HEK293 (cell line): ENCODE measurements at regions not wholly inside any gene's neighbourhood (a gene's known extent, or its start where the extent isn't known, plus 50 kb on each side); places are given as distances from the start of the nearest gene placed in this dataset.
A peak's percentile ranks its signal among the peaks of the same experiment; 100 is the strongest.

ENCODE experiments used
- ELK4 ChIP-seq: IDR thresholded peaks from 2 replicates; pipeline ENCODE4 v1.6.1; 2011; ENCODE audit warnings: mild to moderate bottlenecking, low read depth, low read length, borderline replicate concordance
- GFI1B ChIP-seq: fragments of 450-650 bp; formaldehyde crosslinking; IDR thresholded peaks from 2 replicates; pipeline ENCODE4 v1.5.1; 2016; ENCODE audit warnings: missing biosample characterization, missing genetic modification characterization
- GLI2 ChIP-seq: fragments of 450-650 bp; formaldehyde crosslinking; IDR thresholded peaks from 2 replicates; pipeline ENCODE4; 2017; ENCODE audit warnings: missing biosample characterization, missing genetic modification characterization, low read depth, borderline replicate concordance
- GLI4 ChIP-seq: fragments of 450-650 bp; formaldehyde crosslinking; IDR thresholded peaks from 2 replicates; pipeline ENCODE4 v1.5.1; 2016; ENCODE audit warnings: missing biosample characterization, missing genetic modification characterization
- IKZF3 ChIP-seq: fragments of 450-650 bp; IDR thresholded peaks from 2 replicates; pipeline ENCODE4 v1.5.0; 2018; ENCODE audit warnings: missing biosample characterization, mild to moderate bottlenecking, missing genetic modification characterization, moderate library complexity
- OVOL3 ChIP-seq: fragments of 450-650 bp; formaldehyde crosslinking; IDR thresholded peaks from 2 replicates; pipeline ENCODE4 v1.5.1; 2016; ENCODE audit warnings: missing biosample characterization, missing genetic modification characterization
- PRDM2 ChIP-seq: fragments of 450-650 bp; formaldehyde crosslinking; IDR thresholded peaks from 2 replicates; pipeline ENCODE4 v1.5.1; 2016; ENCODE audit warnings: missing biosample characterization, missing genetic modification characterization, borderline replicate concordance
- PRDM4 ChIP-seq: fragments of 450-650 bp; formaldehyde crosslinking; IDR thresholded peaks from 2 replicates; pipeline ENCODE4 v1.5.1; 2017; ENCODE audit warnings: missing biosample characterization, missing genetic modification characterization
- ZBTB44 ChIP-seq: fragments of 450-650 bp; IDR thresholded peaks from 2 replicates; pipeline ENCODE4 v1.5.1; 2018; ENCODE audit warnings: missing biosample characterization, mild to moderate bottlenecking, missing genetic modification characterization
- ZFP3 ChIP-seq: fragments of 450-650 bp; formaldehyde crosslinking; IDR thresholded peaks from 2 replicates; pipeline ENCODE4 v1.5.1; 2016; ENCODE audit warnings: low read depth, missing biosample characterization, missing genetic modification characterization
- ZFP69B ChIP-seq: fragments of 450-650 bp; formaldehyde crosslinking; IDR thresholded peaks from 2 replicates; pipeline ENCODE4 v1.5.1; 2016; ENCODE audit warnings: missing biosample characterization, missing genetic modification characterization
- ZNF112 ChIP-seq: fragments of 450-650 bp; formaldehyde crosslinking; IDR thresholded peaks from 2 replicates; pipeline ENCODE4 v1.5.0; 2017; ENCODE audit warnings: missing biosample characterization, missing genetic modification characterization
- ZNF114 ChIP-seq: fragments of 450-650 bp; formaldehyde crosslinking; IDR thresholded peaks from 2 replicates; pipeline ENCODE4 v1.5.0; 2017; ENCODE audit warnings: missing biosample characterization, missing genetic modification characterization
- ZNF155 ChIP-seq: fragments of 450-650 bp; formaldehyde crosslinking; IDR thresholded peaks from 2 replicates; pipeline ENCODE4 v1.5.1; 2016; ENCODE audit warnings: missing biosample characterization, missing genetic modification characterization
- ZNF18 ChIP-seq: fragments of 450-650 bp; formaldehyde crosslinking; IDR thresholded peaks from 2 replicates; pipeline ENCODE4 v1.5.1; 2016; ENCODE audit warnings: missing biosample characterization, missing genetic modification characterization
- ZNF19 ChIP-seq: fragments of 450-650 bp; formaldehyde crosslinking; IDR thresholded peaks from 2 replicates; pipeline ENCODE4; 2016; ENCODE audit warnings: missing biosample characterization, missing genetic modification characterization, low read depth
- ZNF202 ChIP-seq: fragments of 450-650 bp; formaldehyde crosslinking; IDR thresholded peaks from 2 replicates; pipeline ENCODE4 v1.5.1; 2016; ENCODE audit warnings: missing biosample characterization, missing genetic modification characterization, borderline replicate concordance
- ZNF223 ChIP-seq: fragments of 450-650 bp; formaldehyde crosslinking; IDR thresholded peaks from 2 replicates; pipeline ENCODE4 v1.5.1; 2016; ENCODE audit warnings: missing biosample characterization, missing genetic modification characterization
- ZNF324 ChIP-seq: fragments of 450-650 bp; formaldehyde crosslinking; IDR thresholded peaks from 2 replicates; pipeline ENCODE4 v1.5.1; 2016; ENCODE audit warnings: missing biosample characterization, missing genetic modification characterization
- ZNF394 ChIP-seq: fragments of 450-650 bp; formaldehyde crosslinking; IDR thresholded peaks from 2 replicates; pipeline ENCODE4 v1.5.1; 2016; ENCODE audit warnings: missing biosample characterization, missing genetic modification characterization, mild to moderate bottlenecking, moderate library complexity, borderline replicate concordance
- ZNF426 ChIP-seq: fragments of 450-650 bp; formaldehyde crosslinking; IDR thresholded peaks from 2 replicates; pipeline ENCODE4 v1.5.1; 2017; ENCODE audit warnings: missing biosample characterization, missing genetic modification characterization, mild to moderate bottlenecking, inconsistent platforms, moderate library complexity
- ZNF433 ChIP-seq: fragments of 450-650 bp; formaldehyde crosslinking; IDR thresholded peaks from 2 replicates; pipeline ENCODE4 v1.5.1; 2016; ENCODE audit warnings: missing biosample characterization, missing genetic modification characterization, low read depth
- ZNF549 ChIP-seq: fragments of 450-650 bp; IDR thresholded peaks from 2 replicates; pipeline ENCODE4 v1.5.1; 2018; ENCODE audit warnings: missing biosample characterization, missing genetic modification characterization, mild to moderate bottlenecking, inconsistent platforms, moderate library complexity
- ZNF600 ChIP-seq: fragments of 450-650 bp; formaldehyde crosslinking; IDR thresholded peaks from 2 replicates; pipeline ENCODE4 v1.5.1; 2016; ENCODE audit warnings: missing biosample characterization, missing genetic modification characterization
- ZNF664 ChIP-seq: fragments of 450-650 bp; formaldehyde crosslinking; IDR thresholded peaks from 2 replicates; pipeline ENCODE4 v1.5.1; 2016; ENCODE audit warnings: missing biosample characterization, missing genetic modification characterization
- ZNF692 ChIP-seq: fragments of 450-650 bp; formaldehyde crosslinking; IDR thresholded peaks from 2 replicates; pipeline ENCODE4 v1.5.1; 2016; ENCODE audit warnings: missing biosample characterization, missing genetic modification characterization

GRCh38 chr3:31165399-31165860, 271.0 kb upstream of the GADL1 start (continued):
- TF ChIP-seq PRDM2 (no peak), ZNF223 (tag by site-specific recombination) (no peak), ZNF600 (tag by site-specific recombination) (no peak), ZNF692 (peak; percentile 47; the same call in 1 of the 2 replicates), ZNF426 (tag by site-specific recombination) (no peak), IKZF3 (tag by site-specific recombination) (peak; percentile 74), ZNF18 (no peak), ZNF433 (tag by site-specific recombination) (no peak), ZNF114 (tag by site-specific recombination) (no peak), ZNF324 (tag by site-specific recombination) (peak; percentile 72; the same call in 1 of the 2 replicates), OVOL3 (tag by site-specific recombination) (peak; percentile 82), ZFP3 (no peak), ZNF19 (tag by site-specific recombination) (no peak), ZNF394 (tag by site-specific recombination) (no peak), PRDM4 (peak; percentile 83), GLI2 (tag by site-specific recombination) (peak; percentile 88; the same call in 1 of the 2 replicates), GLI4 (tag by site-specific recombination) (no peak), ZNF155 (tag by site-specific recombination) (no peak), ZNF664 (peak; percentile 51; the same call in 1 of the 2 replicates), ZBTB44 (peak; percentile 73), GFI1B (no peak), ZNF549 (no peak), ZNF202 (tag by site-specific recombination) (no peak), ZNF112 (tag by site-specific recombination) (no peak), ZFP69B (tag by site-specific recombination) (0 out of 2 replicates have a peak, but pooled peaks have one; percentile 31), ELK4 (no peak)
